H1 (cell line): ENCODE measurements at regions not wholly inside any gene's neighbourhood (a gene's known extent, or its start where the extent isn't known, plus 50 kb on each side); places are given as distances from the start of the nearest gene placed in this dataset.
A peak's percentile ranks its signal among the peaks of the same experiment; 100 is the strongest.

Experiments
- CTCF ChIA-PET: fragments of 300-600 bp; sonication (Branson Sonifier 250); formaldehyde crosslinking; loops from one replicate; lab custom pipeline; 2021; ENCODE audit not compliant: partially characterized antibody; lab: Charles Lee
- POLR2A ChIA-PET: fragments of 300-600 bp; sonication (Branson Sonifier 250); formaldehyde crosslinking; loops from one replicate; lab custom pipeline; 2021; ENCODE audit warnings: inconsistent platforms; ENCODE audit not compliant: partially characterized antibody; lab: Charles Lee
- DNase-seq, 2 experiments: peaks; one replicate each; pipeline versions ENCODE4 v3.0.0 to v3.0.0-alpha.2; 2010 to 2022; ENCODE audit warnings: low spot score in 2 of 2, low read depth in 1 of 2, mixed read lengths in 1 of 2
- FAIRE-seq: peaks from 2 replicates; lab custom pipeline; 2011; peaks lifted over from hg19 to GRCh38; lab: Jason Lieb, UNC
- H2AFZ ChIP-seq: 2 replicates; pipeline ENCODE4 v1.8.1; 2012; ENCODE audit warnings: low read length, inconsistent platforms
- H2AK5ac ChIP-seq: 2 replicates; pipeline ENCODE4 v1.6.1; 2013; ENCODE audit warnings: low read depth, low read length
- H2BK120ac ChIP-seq: replicated peaks from 2 replicates; pipeline ENCODE3; 2013; ENCODE audit warnings: low read depth, low read length, inconsistent platforms
- H2BK12ac ChIP-seq: 2 replicates; pipeline ENCODE4 v1.6.1; 2013; ENCODE audit warnings: low read depth, low read length
- H2BK15ac ChIP-seq: 2 replicates; pipeline ENCODE4 v1.6.1; 2013; ENCODE audit warnings: low read length
- H2BK20ac ChIP-seq: 2 replicates; pipeline ENCODE4 v1.6.1; 2013; ENCODE audit warnings: low read length
- H2BK5ac ChIP-seq: 2 replicates; pipeline ENCODE4 v1.6.1; 2013; ENCODE audit warnings: low read depth, low read length
- H3K14ac ChIP-seq: 2 replicates; pipeline ENCODE4 v1.6.1; 2013; ENCODE audit warnings: inconsistent platforms; ENCODE audit not compliant: insufficient read length
- H3K18ac ChIP-seq: 2 replicates; pipeline ENCODE4 v1.6.1; 2013; ENCODE audit warnings: low read length; ENCODE audit errors: extremely low read depth
- H3K23ac ChIP-seq: 2 replicates; pipeline ENCODE4 v1.6.1; 2013; ENCODE audit warnings: inconsistent platforms; ENCODE audit not compliant: insufficient read length
- H3K23me2 ChIP-seq: 2 replicates; pipeline ENCODE4 v1.6.1; 2013; ENCODE audit warnings: low read depth, low read length
- H3K27ac ChIP-seq: 2 replicates; pipeline ENCODE4 v1.6.1; 2011; ENCODE audit warnings: low read depth, low read length, inconsistent platforms
- H3K27me3 ChIP-seq, 4 experiments: replicated peaks in 1 of 4; 1 replicate in 1 of 4; 2 replicates in 3 of 4; pipeline versions ENCODE4 v1.6.1 to v1.8.1; 2011 to 2013; ENCODE audit warnings: low read length in 3 of 4, mild to moderate bottlenecking in 3 of 4, inconsistent platforms in 2 of 4, mixed read lengths in 2 of 4, moderate library complexity in 1 of 4; ENCODE audit not compliant: control insufficient read depth in 3 of 4, insufficient read depth in 3 of 4; ENCODE audit errors: extremely low read depth in 1 of 4
- H3K36me3 ChIP-seq, 4 experiments: 2 replicates each; pipeline versions ENCODE4 v1.6.1 to v1.8.1; 2011 to 2013; ENCODE audit warnings: mild to moderate bottlenecking in 4 of 4, low read length in 3 of 4, moderate library complexity in 2 of 4, control low read depth in 1 of 4, inconsistent platforms in 1 of 4; ENCODE audit not compliant: insufficient read depth in 4 of 4, control insufficient read depth in 2 of 4
- H3K4ac ChIP-seq: replicated peaks from 2 replicates; pipeline ENCODE3; 2013; ENCODE audit warnings: low read length, low read depth, mixed read lengths, inconsistent platforms; ENCODE audit not compliant: insufficient read length
- H3K4me1 ChIP-seq, 4 experiments: replicated peaks in 1 of 4; 1 replicate in 1 of 4; 2 replicates in 3 of 4; pipeline versions ENCODE4 v1.6.1 to v1.8.1; 2011 to 2013; ENCODE audit warnings: low read length in 3 of 4, inconsistent platforms in 2 of 4, mixed read lengths in 1 of 4; ENCODE audit not compliant: insufficient read depth in 4 of 4, control insufficient read depth in 3 of 4
- H3K4me2 ChIP-seq, 2 experiments: 2 replicates each; pipeline versions ENCODE4 v1.6.1 to v1.8.1; 2011 to 2013; ENCODE audit warnings: low read depth in 2 of 2, low read length in 2 of 2, control low read depth in 1 of 2, inconsistent platforms in 1 of 2, mild to moderate bottlenecking in 1 of 2; ENCODE audit not compliant: insufficient read depth in 1 of 2
- H3K4me3 ChIP-seq, 4 experiments: fragments of 200-600, 300-600 bp in 1 of 4; sonication (generic), shearing (Covaris generic), sonication (Bioruptor Twin) in 1 of 4; 2 replicates each; pipeline versions ENCODE4 v1.5.1 to v1.8.1; 2011 to 2016; ENCODE audit warnings: low read length in 4 of 4, low read depth in 3 of 4, control low read depth in 2 of 4, inconsistent platforms in 2 of 4, mild to moderate bottlenecking in 2 of 4, mixed read lengths in 1 of 4, moderate library complexity in 1 of 4; ENCODE audit not compliant: insufficient read depth in 2 of 4; ENCODE audit errors: extremely low read depth in 1 of 4
- H3K56ac ChIP-seq: replicated peaks from 2 replicates; pipeline ENCODE3; 2013; ENCODE audit warnings: low read depth, mild to moderate bottlenecking, mixed read lengths, low read length, inconsistent platforms; ENCODE audit not compliant: insufficient read length
- H3K79me1 ChIP-seq: 2 replicates; pipeline ENCODE4 v1.6.1; 2013; ENCODE audit warnings: low read depth, low read length, control low read depth
- H3K79me2 ChIP-seq, 2 experiments: 2 replicates each; pipeline versions ENCODE4 v1.6.1 to v1.8.1; 2012 to 2013; ENCODE audit warnings: low read length in 2 of 2, mild to moderate bottlenecking in 2 of 2, inconsistent platforms in 1 of 2; ENCODE audit not compliant: insufficient read depth in 2 of 2, control insufficient read depth in 1 of 2
- H3K9ac ChIP-seq, 4 experiments: replicated peaks in 1 of 4; 1 replicate in 1 of 4; 2 replicates in 3 of 4; pipeline versions ENCODE4 v1.6.1 to v1.8.1; 2011 to 2013; ENCODE audit warnings: low read depth in 3 of 4, low read length in 3 of 4, control low read depth in 2 of 4, mild to moderate bottlenecking in 2 of 4, moderate library complexity in 2 of 4, inconsistent platforms in 1 of 4; ENCODE audit errors: extremely low read depth in 1 of 4
- H3K9me3 ChIP-seq, 2 experiments: 2 replicates each; pipeline versions ENCODE4 v1.6.1 to v1.8.1; 2012 to 2013; ENCODE audit warnings: mild to moderate bottlenecking in 2 of 2, moderate library complexity in 2 of 2, control low read depth in 1 of 2, inconsistent platforms in 1 of 2, low read depth in 1 of 2, low read length in 1 of 2, mixed read lengths in 1 of 2; ENCODE audit not compliant: insufficient read depth in 2 of 2
- H4K20me1 ChIP-seq, 2 experiments: replicated peaks in 1 of 2; 2 replicates each; pipeline versions ENCODE3 to v1.8.1; 2011 to 2013; ENCODE audit warnings: inconsistent platforms in 2 of 2, low read length in 2 of 2, mild to moderate bottlenecking in 1 of 2; ENCODE audit not compliant: insufficient read depth in 2 of 2, control insufficient read depth in 1 of 2
- H4K5ac ChIP-seq: 2 replicates; pipeline ENCODE4 v1.6.1; 2013; ENCODE audit warnings: low read length, low read depth, mixed read lengths, inconsistent platforms; ENCODE audit not compliant: insufficient read length
- H4K8ac ChIP-seq: 2 replicates; pipeline ENCODE4 v1.8.0; 2013; ENCODE audit warnings: mild to moderate bottlenecking, moderate library complexity, low read length, inconsistent platforms; ENCODE audit not compliant: insufficient read depth; ENCODE audit errors: extremely low read depth
- H4K91ac ChIP-seq: replicated peaks from 2 replicates; pipeline ENCODE3; 2013; ENCODE audit warnings: low read length, mixed read lengths, inconsistent platforms; ENCODE audit not compliant: insufficient read length
- CBX5 ChIP-seq: fragments of 300-800, 300-1000 bp; sonication (generic); IDR thresholded peaks from 2 replicates; pipeline ENCODE4 v1.7.1; 2016; ENCODE audit warnings: antibody characterized with exemption, low read length, low read depth
- CEBPB ChIP-seq: IDR thresholded peaks from 2 replicates; pipeline ENCODE4 v1.6.1; 2012; ENCODE audit warnings: low read depth, low read length
- WGBS, 2 experiments: shearing (Covaris generic) in 1 of 2; methylation state at CpG; one replicate each; pipeline versions ENCODE4 v1.1.6 to v1.1.7; 2013 to 2015; ENCODE audit warnings: low lambda C conversion rate in 2 of 2, mixed read lengths in 2 of 2, inconsistent platforms in 1 of 2, low coverage in 1 of 2, missing lambda C conversion rate in 1 of 2; ENCODE audit not compliant: insufficient replicate concordance in 2 of 2, insufficient coverage in 1 of 2, insufficient read length in 1 of 2; ENCODE audit errors: extremely low coverage in 1 of 2, missing lambda C conversion rate in 1 of 2; 5-methylcytosine and 5-hydroxymethylcytosine counted together

DNA sequence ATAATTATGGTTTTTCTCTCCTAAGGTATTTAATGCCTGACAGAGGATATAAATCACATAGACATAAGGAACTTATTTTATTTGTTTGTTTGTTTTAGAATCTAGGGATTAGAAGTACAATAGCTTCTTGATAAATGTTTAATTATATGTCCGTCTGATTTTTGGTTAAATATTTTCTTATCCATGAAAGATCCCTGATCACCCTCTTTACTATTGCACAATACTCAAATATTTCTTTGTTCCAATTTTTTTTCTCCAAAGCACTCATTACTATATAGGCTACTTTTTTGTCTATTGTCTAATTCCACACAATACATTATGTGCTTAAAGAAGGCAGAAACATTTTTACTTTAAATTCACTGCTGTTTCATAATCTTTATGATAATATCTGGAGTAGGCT is 875.8 kb downstream of the TDRD15 start:
- CTCF ChIA-PET: interaction anchor here (1.0 kb wide), 1 partner anchor 9 kb away, joined by 3 read pairs; no protein-coding TSS in a partner anchor
- no peak overlapping the region for H2BK15ac ChIP-seq
- H4K91ac ChIP-seq: no peak overlapping the region

More for the DNA sequence above, 875.8 kb downstream of the TDRD15 start:
- Histone ChIP-seq H3K4ac (no peak overlapping the region), H3K9ac (no peak overlapping the region), H3K4me1 (no peaks in the 10 kb centered on the region), H2AK5ac (no peak overlapping the region), H2BK5ac (no peak overlapping the region), H3K4me3 (no peak overlapping the region), H2BK20ac (no peak overlapping the region), H3K9me3 (no peaks in the 10 kb centered on the region), H3K23ac (no peak overlapping the region), H2AFZ (no peak overlapping the region), H2BK12ac (no peak overlapping the region), H3K56ac (no peak overlapping the region), H4K8ac (no peak overlapping the region), H3K14ac (no peak overlapping the region), H3K79me2 (no peaks in the 10 kb centered on the region), H3K79me1 (no peaks in the 10 kb centered on the region), H3K27me3 (no peaks in the 10 kb centered on the region), H2BK120ac (no peak overlapping the region), H3K36me3 (no peaks in the 10 kb centered on the region), H4K20me1 (no peaks in the 10 kb centered on the region), H3K18ac (no peak overlapping the region), H3K23me2 (no peaks in the 10 kb centered on the region), H3K4me2 (no peak overlapping the region), H3K27ac (no peak overlapping the region), H4K5ac (no peak overlapping the region)
- no peak for FAIRE-seq
- 96% methylated on average over 1 of the region's 1 CpG; no CpG with 5 or more reads in 1 of the 2 experiments for WGBS, 2 experiments
- DNase-seq: no peak
- POLR2A ChIA-PET: no interaction called here
- peak; percentile 54; the same call in 1 of the 2 replicates for TF ChIP-seq CEBPB
- no peak for TF ChIP-seq CBX5
